HFFc6 (cell line): ENCODE measurements at regions not wholly inside any gene's neighbourhood (a gene's known extent, or its start where the extent isn't known, plus 50 kb on each side); places are given as distances from the start of the nearest gene placed in this dataset.

Source experiments
- DNase-seq: peaks from one replicate; pipeline ENCODE4 v3.0.0-alpha.2; 2018
- H3K27ac Mint-ChIP-seq: 2 replicates; pipeline ENCODE4 v1.8.0; 2020; ENCODE audit warnings: mild to moderate bottlenecking, mixed read lengths
- H3K27me3 Mint-ChIP-seq: 2 replicates; pipeline ENCODE4 v1.8.0; 2021; ENCODE audit warnings: mild to moderate bottlenecking, moderate library complexity, mixed read lengths; ENCODE audit not compliant: insufficient read depth
- H3K36me3 Mint-ChIP-seq: 2 replicates; pipeline ENCODE4 v1.8.0; 2021; ENCODE audit warnings: low read depth, mixed read lengths
- H3K4me1 Mint-ChIP-seq: 2 replicates; pipeline ENCODE4 v1.8.0; 2020; ENCODE audit warnings: low read depth, mixed read lengths
- H3K4me3 Mint-ChIP-seq: 2 replicates; pipeline ENCODE4 v1.8.0; 2020; ENCODE audit warnings: mild to moderate bottlenecking, moderate library complexity, mixed read lengths
- H3K9me3 Mint-ChIP-seq: 2 replicates; pipeline ENCODE4 v1.8.0; 2020; ENCODE audit warnings: mild to moderate bottlenecking, mixed read lengths
- CTCF ChIP-seq: fragments of 200-600 bp; sonication (generic); IDR thresholded peaks from 2 replicates; pipeline ENCODE4 v1.5.0; 2021; ENCODE audit warnings: antibody characterized with exemption, mild to moderate bottlenecking

GRCh38 chr12:11539156-11539555, 110.3 kb upstream of the ETV6 start:
- no peaks in the 10 kb centered on the region for H3K4me1 Mint-ChIP-seq
- TF ChIP-seq CTCF: no peak
- H3K27me3 Mint-ChIP-seq: peaks cover 24% of the 10 kb centered on the region
- no peak overlapping the region for H3K27ac Mint-ChIP-seq
- H3K9me3 Mint-ChIP-seq: no peaks in the 10 kb centered on the region; the same call in 1 of the 2 replicates
- no peak for DNase-seq
- H3K36me3 Mint-ChIP-seq: no peaks in the 10 kb centered on the region
- H3K4me3 Mint-ChIP-seq: no peak overlapping the region

GRCh38 chr12:11540156-11540555, 109.3 kb upstream of the ETV6 start:
- no peak for DNase-seq
- Mint-ChIP-seq H3K27ac (no peak overlapping the region), H3K27me3 (peaks cover 19% of the 10 kb centered on the region), H3K4me3 (no peak overlapping the region), H3K36me3 (no peaks in the 10 kb centered on the region), H3K4me1 (no peaks in the 10 kb centered on the region; the same call in 1 of the 2 replicates), H3K9me3 (no peaks in the 10 kb centered on the region; the same call in 1 of the 2 replicates)
- no peak for TF ChIP-seq CTCF

- TF ChIP-seq CTCF: no peak
- Mint-ChIP-seq H3K4me3 (no peak overlapping the region), H3K9me3 (no peaks in the 10 kb centered on the region; the same call in 1 of the 2 replicates), H3K4me1 (peaks cover 6% of the 10 kb centered on the region), H3K27ac (no peak overlapping the region), H3K27me3 (peaks cover 22% of the 10 kb centered on the region), H3K36me3 (no peaks in the 10 kb centered on the region)
- no peak for DNase-seq
These were observed 108.7 kb upstream of the ETV6 start for GRCh38 chr12:11540615-11541310.

- TF ChIP-seq CTCF: no peak
- H3K9me3 Mint-ChIP-seq: no peaks in the 10 kb centered on the region
- no peak overlapping the region for H3K4me3 Mint-ChIP-seq
- peaks cover 25% of the 10 kb centered on the region for H3K27me3 Mint-ChIP-seq
- H3K27ac Mint-ChIP-seq: no peak overlapping the region
- no peak for DNase-seq
- no peaks in the 10 kb centered on the region for H3K36me3 Mint-ChIP-seq
- peaks cover 11% of the 10 kb centered on the region for H3K4me1 Mint-ChIP-seq
These were observed 106.9 kb upstream of the ETV6 start for GRCh38 chr12:11542599-11542998.

GRCh38 chr12:11543457-11544158, 105.9 kb upstream of the ETV6 start:
- Mint-ChIP-seq H3K4me3 (no peak overlapping the region), H3K4me1 (peaks cover 11% of the 10 kb centered on the region), H3K9me3 (no peaks in the 10 kb centered on the region), H3K36me3 (no peaks in the 10 kb centered on the region), H3K27ac (no peak overlapping the region), H3K27me3 (peaks cover 29% of the 10 kb centered on the region)
- TF ChIP-seq CTCF: no peak
- no peak for DNase-seq
